Amygdala (tissue), 56 donors: ENCODE measurements at regions not wholly inside any gene's neighbourhood (a gene's known extent, or its start where the extent isn't known, plus 50 kb on each side); places are given as distances from the start of the nearest gene placed in this dataset.
"Not testable (repeated sequence)": the region's sequence is repeated elsewhere in the genome, so short reads cannot be mapped to it uniquely, and the experiment has no call there.

Experiments used
- DNase-seq, 56 donors: peaks; one replicate each; lab custom pipeline; 2025; lab: John Stamatoyannopoulos, UW

DNA sequence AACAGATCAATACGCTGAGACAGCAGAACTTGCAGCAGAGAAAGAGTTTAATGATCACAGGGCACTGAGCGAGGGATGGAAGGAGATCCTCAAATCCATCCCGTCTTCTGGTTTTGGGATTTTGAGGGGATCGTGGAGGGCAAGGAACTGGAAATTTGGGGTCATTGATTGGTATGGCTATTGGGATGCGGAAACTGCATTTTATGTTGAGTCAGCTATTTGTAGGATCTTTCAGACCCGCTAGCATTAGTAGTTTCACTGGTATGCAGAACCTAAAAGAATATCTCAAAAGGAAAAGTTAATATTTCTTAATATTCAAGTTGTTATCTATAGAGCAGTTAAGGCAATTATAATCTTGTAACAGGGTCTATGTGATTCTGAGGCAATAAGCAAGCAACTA is 771.7 kb upstream of the CTNND2 start:
- no peak for DNase-seq

DNA sequence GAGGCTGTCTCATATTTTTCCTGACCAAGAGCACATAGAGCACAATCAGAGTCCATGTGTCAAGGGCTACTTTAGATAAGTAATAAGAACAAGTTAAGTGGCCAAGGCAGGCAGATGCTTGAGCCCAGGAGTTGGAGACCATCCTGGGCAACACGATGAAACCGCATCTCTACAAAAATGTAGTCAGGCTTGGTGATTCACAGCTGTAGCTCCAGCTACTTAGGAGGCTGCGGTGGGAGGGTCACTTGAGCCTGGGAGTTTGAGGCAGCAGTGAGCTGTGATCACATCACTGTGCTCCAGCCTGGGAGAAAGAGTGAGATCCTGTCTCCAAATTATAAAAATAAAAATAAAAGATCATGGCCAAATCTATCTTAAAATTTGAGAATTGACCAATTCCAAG is 767.9 kb upstream of the CTNND2 start:
- no peak for DNase-seq

DNA sequence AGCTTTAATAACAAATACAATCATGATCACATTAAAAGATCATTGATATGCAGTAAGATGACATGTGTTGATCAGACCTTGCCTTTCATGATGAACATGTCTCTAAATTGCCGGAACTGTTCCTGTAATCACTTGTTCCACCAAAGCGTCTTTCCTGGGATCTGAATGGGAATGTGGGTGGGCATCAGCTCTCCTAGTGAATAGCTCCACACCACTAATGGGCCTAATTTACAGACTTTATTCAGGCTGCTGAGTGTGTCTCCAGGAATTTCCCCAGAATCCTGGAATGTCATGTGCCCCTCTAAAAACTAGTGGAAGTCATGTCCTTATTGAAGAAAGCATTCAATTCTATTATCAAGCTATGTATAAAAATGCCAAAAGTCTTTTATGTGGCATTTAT is 765.1 kb upstream of the CTNND2 start:
- DNase-seq, result no peak

DNA sequence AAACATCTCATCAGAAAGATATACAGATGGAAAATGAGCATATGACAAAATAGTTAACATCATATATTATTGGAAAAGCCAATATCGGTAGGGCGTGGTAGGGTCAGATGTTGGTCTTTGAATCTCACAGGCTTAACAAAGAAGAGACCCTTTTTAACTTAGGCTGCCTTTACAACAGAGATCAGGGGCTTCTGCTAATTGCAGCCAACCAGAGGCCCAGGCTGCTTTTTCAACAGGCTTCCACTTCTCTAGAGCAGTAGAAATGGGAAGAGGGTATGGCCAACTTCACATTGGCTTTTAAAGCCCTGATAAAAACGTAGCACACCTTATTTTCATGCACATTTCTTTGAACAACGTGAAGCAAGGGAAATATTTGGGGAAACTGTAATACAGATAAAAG is 764.3 kb upstream of the CTNND2 start:
- no peak for DNase-seq

DNA sequence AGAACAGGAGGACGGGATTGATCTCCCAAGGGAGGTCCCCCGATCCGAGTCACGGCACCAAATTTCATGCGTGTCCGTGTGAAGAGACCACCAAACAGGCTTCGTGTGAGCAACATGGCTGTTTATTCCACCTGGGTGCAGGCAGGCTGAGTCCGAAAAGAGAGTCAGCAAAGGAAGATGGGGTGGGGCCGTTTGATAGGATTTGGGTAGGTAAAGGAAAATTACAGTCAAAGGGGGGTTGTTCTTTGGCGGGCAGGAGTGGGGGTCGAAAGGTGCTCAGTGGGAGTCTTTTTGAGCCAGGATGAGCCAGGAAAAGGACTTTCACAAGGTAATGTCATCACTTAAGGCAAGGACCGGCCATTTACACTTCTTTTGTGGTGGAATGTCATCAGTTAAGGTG is 763.6 kb upstream of the CTNND2 start:
- not testable (repeated sequence) for DNase-seq

DNA sequence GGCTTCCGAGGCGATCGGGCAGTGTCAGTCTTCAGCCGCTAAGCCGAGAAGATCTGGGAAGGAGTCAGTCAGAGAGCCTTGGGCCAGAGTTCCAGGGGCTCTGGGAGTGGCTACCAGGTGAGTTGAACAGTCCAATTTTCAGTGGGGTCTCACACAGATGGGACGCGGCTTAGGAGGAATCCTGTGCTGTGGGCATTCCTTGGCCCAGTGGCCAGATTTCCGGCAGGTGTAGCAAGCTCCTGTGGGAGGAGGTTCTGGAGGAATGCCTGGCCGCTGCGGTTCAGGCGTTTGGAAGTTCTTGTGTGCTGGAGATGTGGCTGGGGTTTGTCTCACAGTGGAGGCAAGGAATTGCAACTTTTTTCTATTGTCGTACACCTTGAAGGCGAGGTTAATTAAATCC is 761.5 kb upstream of the CTNND2 start:
- DNase-seq, result not testable (repeated sequence)

DNA sequence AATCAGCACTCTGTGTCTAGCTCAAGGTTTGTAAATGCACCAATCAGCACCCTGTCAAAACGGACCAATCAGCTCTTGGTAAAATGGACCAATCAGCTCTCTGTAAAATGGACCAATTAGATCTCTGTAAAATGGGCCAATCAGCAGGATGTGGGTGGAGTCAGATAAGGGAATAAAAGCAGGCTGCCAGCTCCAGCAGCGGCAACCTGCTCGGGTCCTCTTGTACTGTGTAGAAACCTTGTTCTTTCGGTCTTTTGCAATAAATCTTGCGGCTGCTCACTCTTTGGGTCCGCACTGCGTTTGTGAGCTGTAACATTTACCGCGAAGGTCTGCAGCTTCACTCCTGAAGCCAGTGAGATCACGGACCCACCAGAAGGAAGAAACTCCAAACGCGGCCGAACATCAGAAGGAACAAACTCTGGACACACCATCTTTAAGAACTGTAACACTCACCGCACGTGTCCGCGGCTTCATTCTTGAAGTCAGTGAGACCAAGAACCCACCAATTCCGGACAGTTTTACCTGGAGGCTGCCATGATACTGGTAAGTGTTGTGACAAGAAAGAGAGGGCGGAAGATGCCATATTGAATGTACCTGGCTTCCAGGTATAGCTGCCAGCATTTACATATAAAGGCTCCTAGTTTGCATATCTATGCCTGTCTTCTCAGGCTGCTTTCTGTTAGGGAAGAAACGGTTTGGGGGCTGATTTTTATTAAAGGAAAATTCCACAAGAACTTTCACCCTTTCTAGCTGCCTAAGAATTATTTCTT is 758.5 kb upstream of the CTNND2 start:
- DNase-seq, result no peak

DNA sequence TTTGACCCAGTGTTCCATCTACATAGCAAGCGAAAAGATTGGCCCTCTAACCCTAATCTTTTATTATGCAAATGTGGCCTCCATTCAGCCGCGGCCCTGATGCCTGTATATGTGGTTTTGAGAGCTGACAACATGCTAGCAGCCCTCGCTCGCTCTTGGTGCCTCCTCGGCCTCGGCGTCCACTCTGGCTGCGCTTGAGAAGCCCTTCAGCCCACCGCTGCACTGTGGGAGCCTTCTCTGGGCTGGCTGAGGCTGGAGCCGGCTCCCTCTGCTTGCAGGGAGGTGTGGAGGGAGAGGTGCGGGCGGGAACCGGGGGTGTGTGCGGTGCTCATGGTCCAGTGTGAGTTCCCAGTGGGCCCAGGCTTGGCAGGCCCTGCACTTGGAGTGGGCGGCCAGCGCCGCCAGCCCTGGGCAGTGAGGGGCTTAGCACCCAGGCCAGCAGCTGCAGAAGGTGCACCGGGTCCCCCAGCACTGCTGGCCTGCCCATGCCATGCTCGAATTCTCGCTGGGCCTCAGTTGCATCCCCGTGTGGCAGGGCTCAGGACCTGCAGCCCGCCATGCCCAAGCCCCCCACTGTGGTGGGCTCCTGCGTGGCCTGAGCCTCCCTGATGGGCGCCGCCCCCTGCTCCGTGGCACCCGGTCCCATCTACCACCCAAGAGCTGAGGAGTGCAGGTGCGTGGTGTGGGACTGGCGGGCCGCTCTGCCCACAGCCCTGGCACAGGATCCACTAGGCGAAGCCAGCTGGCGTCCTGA is 757.5 kb upstream of the CTNND2 start:
- DNase-seq, result no peak

DNA sequence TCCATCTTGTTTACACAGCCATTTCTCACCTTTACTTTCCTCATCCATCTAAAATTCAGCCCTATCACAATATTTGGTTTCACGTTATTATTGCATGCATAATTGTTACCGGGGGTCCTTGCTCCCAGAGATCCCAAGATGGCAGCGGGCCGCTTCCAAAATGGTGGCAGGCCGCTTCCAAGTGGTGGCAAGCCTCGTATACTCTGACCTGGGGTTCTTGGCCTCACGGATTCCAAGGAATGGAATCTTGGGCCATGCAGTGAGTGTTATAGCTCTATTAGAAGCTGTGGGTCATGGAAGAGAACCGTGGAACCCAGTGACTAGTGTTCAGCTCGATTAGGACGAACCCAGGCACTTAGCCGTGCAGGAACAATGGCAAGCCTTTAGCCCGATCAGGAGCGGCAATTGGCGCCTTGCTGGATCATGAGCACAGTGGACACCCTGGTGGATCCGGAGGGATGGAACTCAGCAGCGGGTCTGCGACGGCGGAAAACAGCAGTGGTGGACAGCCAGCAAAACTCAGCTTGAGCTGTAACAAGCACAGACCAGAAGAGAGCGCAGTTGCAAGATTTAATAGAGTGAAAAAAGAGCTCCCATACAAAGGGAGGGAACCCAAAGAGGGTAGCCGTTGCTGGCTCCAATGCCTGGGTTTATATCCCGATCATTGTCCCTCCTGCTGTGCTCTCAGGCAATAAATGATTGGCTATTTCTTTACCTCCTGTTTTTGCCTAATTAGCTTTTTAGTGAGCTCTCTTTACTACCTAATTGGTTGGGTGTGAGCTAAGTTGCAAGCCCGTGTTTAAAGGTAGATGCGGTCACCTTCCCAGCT is 756.2 kb upstream of the CTNND2 start:
- not testable (repeated sequence) for DNase-seq

DNA sequence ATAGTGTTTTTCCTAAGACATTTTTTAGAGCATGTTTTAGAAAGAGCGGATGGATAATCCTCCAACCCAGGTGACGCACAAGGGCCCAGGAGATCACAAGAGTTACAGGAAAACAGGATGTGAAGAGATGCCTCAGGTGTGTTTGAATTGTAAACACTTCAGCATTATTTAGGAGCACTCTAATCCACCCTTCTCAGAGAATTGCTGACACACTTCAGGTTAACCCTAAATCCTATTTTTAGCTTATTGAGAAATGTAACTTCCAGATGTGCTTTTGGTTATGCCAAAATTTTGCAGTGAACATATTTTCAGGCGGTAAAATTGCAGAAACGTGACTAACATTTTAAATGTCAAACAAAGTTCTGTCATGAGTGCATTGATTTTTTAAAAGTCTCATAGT is 755.4 kb upstream of the CTNND2 start:
- no peak for DNase-seq

DNA sequence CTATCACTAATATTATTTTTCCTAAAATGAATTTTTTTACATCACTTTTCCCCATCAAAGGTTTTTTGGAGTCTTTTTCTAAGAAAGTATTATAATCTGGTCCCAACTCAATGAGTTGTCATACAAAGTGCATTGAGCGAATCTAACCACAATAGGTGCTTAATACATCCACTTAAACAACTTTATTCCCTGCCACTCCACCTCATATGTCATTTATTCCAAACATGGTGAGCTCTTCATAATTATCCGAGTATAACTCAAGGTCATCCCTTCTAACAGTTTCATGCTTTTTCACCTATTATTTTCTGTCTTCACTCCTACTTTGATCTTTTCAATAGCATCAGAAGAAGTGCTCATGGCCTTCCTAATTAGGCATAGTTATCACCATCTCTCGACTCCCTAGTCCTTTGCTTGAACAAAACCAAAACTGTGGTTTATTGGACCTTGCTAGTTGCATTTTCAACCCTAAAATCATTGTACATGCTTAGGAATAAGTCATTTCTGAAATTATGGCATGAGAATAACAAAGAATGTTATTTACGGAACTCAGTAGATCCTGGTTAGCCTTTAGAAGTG is 754.7 kb upstream of the CTNND2 start:
- DNase-seq, result no peak

DNA sequence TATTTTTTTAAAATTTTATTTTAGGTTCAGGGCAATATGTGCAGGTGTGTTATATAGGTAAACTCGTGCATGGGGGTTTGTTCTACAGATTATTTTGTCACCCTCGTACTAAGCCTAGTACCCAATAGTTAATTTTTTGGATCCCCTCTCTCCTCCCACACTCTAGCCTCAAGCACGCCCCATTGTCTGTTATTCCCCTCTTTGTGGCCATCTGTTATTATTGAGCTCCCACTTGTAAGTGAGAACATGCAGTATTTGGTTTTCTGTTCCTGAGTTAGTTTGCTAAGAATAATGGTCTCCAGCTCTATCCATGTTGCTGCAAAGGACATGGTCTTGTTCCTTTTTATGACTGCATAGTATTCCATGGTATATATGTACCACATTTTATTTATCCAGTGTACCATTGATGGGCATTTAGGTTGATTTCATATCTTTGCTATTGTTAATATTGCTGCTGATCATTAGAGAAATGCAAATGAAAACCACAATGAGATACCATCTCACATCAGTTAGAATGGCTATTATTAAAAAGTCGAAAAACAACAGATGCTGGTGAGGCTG is 753.7 kb upstream of the CTNND2 start:
- DNase-seq, result not testable (repeated sequence)

DNA sequence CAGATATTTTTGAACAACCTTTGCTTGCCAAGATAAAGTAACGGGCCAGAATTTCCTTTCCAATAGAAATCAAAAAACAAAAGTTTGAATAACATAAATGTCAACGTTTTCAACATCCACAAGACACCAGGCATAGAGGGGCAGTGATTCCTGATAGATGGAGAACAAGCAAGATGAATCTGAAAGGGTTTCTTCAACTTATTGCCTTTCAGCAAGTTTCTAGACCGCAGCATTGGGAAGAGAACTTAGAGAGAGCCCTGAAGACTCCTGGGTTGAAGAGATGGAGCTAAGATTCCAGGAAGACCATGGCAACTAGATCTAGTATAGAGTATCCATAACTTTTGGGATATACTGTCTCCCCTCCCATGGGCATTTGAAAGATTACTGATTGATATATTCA is 751.4 kb upstream of the CTNND2 start:
- DNase-seq, result no peak

DNA sequence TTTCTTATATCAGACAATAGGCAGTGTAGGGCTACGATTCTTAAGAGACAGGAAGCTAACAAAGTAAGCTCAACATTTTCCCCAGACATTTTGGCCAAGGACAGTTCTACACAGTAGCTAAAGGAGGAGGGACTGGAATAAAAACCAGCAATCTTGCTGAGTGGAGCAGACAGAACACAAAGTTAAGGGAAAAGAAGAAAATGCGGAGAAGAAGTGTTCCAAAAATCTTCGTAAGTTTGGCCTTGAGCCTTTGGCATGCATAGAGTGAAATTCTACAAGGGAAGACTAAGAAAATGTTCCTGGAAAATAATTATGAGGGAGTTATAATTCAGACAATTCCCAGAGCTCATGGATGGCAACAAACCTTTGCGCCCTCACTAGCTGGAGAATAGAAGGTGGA is 748.0 kb upstream of the CTNND2 start:
- no peak for DNase-seq

DNA sequence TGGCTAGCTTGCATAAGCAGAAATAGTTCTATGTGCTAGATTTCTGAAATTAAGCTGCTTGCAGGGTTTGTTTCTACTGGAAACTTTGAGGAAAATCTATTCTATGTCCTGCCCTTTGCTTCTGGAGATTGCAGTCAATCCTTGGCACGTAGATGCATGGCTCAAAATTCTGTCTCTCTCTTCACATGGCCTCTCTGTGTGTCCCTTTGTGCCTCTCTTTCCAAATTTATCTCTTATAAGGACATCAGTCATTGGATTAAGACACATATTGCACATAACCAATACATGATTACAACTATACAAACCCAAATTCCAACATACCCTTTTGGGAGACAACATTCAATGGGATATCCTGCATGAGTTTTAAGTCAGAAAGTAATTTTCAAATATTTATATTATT is 744.3 kb upstream of the CTNND2 start:
- DNase-seq, result no peak

DNA sequence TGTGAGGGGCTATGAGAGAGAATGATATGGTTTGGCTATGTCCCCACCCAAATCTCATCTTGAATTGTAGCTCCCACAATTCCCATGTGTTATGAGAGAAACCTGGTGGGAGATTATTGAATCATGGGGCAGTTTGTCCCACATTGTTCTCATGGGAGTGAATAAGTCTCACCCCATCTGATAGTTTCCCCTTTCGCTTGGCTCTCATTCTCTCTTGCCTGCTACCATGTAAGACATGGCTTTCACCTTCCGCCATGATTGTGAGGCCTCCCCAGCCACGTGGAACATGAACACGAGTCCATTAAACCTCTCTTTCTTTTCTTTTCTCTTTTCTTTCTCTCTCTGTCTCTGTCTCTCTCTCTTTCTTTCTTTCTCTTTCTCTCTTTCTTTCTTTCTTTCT is 743.4 kb upstream of the CTNND2 start:
- no peak for DNase-seq

DNA sequence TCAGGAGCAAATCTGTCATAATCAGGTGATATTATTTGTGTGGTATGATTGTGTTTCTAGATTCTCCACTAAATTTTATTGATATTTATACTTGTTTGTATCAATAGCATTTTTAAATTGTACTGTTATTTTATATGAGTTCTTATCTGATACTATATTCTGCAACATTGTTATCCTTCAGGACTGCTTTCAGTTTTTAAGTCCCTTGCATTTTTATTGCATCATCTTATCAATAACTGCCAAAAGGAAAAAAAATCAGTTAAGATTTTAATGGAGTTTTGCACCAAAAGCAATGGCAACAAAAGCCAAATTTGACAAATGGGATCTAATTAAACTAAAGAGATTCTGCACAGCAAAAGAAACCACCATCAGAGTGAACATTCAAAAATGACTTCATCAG is 741.3 kb upstream of the CTNND2 start:
- no peak for DNase-seq

DNA sequence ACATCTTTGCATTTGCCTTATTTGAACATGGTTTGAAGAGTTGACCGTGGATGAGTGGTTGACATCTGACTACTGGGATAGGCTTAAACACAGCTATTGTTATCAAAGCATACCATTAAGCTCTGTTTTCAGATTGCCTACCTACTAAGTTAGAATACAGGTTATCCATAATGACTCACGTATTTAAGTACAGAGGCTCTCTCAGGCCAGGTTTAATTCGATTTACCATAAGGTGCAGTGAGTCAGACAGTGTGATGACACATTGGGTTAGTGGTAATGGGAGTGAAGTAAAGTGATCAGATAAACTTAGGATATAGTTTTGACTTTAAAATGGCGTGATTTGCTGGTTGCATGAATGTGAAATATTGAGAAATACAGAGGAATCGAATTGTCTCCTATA is 732.0 kb upstream of the CTNND2 start:
- no peak for DNase-seq

DNA sequence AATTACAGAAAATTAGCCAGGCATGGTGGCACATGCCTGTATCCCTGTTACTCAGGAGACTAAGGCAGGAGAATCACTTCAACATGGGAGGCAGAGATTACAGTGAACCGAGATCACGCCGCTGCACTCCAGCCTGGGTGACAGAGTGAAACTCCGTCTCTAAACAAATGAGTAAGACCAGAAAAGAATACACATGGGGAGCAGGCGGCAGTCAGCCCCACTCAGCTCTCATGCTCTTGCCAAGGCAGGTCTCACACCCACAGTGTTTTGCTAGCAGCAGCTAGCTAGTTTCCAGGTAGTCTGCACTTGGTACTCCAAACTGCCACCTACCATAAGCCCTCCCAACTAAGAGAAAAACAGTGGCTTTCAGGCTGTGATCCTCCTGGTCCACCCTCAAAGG is 722.3 kb upstream of the CTNND2 start:
- no peak for DNase-seq

DNA sequence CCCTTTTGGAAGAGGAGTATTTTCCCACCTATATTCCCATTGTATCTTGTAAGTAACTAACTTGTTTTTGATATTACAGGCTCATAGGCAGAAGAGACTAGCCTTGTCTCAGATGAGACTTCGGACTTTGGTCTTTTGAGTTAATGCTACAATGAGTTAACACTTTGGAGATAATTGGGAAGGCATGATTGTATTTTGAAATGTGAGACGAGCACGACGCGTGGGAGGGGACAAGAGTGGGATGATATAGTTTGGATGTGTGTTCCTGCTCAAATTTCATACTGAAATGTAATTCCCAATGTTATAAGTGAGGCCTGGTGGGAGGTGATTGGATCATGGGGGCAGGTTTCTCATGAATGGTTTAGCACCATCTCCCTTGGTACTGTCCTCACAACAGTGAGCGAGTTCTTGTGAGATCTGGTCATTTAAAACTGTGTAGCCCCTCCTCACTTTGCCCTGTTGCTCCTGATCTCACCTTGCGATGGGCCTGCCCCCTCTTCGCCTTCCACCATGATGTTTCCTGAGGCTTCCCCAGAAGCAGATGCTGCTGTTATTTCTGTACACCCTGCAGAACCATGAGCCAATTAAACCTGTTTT is 721.5 kb upstream of the CTNND2 start:
- DNase-seq, result no peak
